Embryonic facial prominence (tissue), 1 donor: ENCODE measurements at regions not wholly inside any gene's neighbourhood (a gene's known extent, or its start where the extent isn't known, plus 50 kb on each side); places are given as distances from the start of the nearest gene placed in this dataset.

ENCODE experiments used
- DNase-seq: peaks from one replicate; pipeline ENCODE4 v3.0.0-alpha.2; 2016; ENCODE audit errors: extremely low spot score

DNA sequence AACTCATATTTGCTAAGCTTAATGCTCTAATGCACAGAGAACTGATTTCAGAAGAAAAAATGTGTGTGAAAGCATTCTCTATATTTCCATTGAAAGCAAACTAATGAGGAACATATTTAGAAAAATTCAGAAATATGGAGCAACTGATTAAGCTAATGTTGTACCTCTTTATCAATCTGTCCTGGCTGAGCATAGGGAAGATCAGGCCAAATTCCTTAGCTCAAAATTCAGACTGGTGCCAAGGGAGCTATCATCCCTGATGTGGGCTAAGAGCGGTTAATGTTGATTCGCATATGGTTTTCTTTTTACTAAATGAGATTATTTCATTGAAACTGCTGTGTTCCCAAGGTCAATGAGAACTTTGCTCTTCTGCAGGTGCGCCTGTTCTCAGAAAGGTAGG, 93.9 kb upstream of the HS3ST5 start:
- DNase-seq: no peak

DNA sequence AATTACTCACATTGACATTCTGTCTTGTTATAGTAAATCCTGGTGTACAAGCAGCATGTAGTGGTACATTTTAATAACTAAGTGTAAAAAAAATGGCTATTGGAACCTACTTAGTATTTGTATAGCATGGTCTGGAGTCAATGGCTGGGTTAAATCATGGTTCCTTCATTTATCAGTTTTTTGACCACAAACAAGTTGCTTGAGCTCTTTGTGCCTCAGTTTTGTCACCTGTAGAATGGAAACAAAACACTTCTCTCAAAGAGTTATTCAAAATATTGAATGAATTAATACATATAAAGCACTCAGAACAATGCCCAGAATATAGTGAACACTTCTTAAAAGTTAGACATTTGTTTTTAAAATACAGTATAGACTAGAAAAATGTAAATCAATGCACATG, 93.2 kb upstream of the HS3ST5 start:
- no peak for DNase-seq

DNA sequence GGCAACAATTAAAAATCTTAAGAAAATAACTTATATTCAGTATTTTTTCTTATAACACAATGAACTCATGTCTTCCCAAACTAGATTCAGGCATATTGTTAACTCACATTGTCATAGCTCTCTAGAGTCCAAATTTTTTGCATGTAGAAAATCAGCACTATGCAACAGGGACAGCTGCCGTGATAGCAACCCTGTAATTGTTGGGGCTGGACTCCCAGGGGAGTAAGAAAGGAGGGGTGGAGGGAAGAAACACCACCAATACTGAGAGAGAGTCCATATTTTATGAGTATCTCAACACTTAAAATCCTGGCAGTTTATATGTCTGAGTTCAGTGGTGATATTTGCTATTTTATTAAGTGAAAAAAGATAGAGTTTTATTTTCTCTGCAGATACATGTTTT, 89.6 kb upstream of the HS3ST5 start:
- DNase-seq: no peak

DNA sequence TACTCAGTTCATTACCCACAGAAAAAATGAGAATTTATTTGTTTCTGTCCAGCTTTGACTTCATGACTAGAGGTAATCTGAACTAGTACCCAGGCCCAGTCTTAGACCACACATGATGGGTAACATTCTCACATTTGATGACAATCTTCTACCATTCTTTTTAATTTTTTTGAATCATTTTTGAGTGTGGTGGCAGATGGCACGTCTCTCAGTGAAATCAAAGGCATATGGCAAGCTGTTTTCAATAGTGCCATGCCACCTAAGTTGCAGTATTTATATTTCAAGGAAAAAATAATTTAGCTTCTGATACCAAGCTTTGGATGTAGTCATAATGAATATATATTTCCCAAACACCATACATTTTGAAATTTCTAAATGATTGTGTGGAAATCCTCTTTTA, 88.8 kb upstream of the HS3ST5 start:
- no peak for DNase-seq

DNA sequence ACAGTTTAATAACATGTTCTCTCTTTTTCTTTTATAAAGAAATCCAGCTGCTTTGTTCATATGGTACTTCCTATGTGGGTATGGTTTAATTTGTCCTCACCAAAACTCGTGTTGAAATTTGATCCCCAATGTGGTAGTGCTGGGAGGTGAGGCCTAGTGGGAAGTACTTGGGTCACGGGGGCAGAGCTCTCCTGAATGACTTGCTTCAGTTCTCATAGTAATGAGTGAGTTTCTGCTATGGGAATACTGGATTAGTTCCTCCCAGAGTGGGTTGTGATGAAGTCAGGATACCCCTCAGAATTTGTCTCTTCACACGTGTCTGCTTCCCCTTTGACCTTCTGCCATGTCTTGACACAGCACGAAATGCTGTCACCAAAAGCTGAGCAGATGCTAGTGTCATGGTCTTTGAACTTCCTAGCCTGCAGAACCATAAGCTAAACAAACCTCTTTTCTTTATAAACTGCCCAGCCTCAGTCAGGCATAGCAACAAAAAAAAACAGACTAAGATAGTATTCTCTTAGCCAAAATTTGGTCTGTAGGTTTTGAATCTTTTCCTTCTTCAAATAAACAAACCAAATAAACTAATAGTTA, 87.8 kb upstream of the HS3ST5 start:
- DNase-seq: no peak

DNA sequence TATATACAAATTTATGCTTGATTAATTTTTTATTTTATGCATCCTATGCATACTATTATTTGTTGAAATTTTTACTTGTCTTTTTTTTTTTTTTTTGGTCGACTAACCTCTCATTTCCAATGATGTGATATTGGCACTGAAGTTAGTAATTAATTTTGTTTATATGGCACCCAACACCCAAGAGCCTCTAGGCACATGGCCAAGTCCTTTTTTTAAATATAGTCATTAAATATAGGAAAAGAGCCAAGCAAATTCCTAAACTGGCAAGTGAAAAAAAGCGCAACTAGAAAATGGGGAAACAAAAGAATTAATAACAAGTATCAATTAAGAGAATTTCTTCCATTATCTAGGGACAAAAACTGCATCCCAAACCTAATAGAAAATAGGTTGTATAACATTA, 85.5 kb upstream of the HS3ST5 start:
- DNase-seq: no peak

DNA sequence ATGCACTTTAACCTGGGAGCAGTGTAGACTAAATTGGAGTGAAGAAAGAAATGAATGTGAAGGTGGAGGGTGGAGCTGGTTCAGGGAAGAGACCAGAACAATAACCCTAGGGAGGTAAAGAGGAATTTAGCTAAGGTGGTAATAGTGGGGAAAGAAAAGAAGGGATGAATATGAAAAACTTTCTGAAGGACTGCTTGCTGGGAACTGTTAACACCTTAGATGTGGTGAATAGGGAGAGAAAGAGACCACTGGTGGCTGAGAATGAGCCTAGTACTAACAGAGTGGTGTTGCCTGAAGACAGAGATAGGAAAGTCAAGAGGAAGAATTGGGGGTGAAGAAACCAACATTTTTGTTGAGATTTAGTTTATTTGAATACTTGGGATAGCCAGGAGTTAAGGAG, 78.4 kb upstream of the HS3ST5 start:
- DNase-seq: no peak

DNA sequence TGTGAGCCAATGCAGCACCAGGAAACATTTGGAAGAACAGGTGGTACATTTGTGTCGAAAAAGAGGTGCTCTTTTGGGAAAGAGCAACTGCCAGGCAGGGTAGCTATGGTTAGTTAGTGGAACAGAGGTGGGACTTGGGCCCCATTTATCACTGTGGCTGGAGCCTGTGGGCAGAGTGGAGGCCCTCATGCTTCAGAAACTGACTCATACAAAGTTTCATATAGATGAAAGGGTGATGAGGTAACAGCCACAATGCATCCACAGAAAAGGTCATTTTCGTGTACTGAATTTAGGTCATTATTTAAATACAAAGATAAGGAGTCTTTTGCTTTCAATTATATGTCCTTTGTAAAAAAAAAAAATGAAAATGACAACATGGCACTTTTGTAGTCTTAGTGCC, 76.4 kb upstream of the HS3ST5 start:
- DNase-seq: no peak

DNA sequence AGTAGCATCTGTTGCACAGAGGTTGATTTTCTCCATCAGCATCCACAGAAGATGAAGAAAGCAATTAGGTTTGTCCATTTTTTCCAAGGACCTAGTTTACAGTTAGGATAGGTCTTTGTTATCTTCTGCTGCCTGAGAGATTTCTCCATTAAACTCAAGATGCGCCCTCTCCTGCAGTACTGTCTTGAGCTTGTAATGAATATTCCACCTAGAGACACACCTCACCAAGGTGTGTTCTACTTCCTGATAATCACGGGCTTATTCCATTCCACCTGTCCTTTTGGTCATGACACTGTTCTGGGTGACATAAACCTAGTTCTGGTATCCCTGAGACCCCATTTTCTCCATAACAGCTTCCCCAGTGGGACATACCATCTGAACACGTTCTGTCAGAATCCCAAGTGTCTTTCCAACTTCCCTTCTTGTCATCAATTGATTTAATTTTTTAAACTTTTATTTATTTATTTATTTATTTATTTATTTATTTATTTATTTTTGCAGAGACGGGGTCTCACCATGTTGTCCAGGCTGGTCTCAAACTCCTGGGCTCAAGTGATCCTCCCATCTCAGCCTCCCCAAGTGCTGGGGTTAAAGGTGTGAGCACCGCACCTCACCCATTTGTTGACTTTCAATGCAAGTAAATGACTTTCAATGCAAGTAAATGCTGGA, 75.6 kb upstream of the HS3ST5 start:
- DNase-seq: no peak

DNA sequence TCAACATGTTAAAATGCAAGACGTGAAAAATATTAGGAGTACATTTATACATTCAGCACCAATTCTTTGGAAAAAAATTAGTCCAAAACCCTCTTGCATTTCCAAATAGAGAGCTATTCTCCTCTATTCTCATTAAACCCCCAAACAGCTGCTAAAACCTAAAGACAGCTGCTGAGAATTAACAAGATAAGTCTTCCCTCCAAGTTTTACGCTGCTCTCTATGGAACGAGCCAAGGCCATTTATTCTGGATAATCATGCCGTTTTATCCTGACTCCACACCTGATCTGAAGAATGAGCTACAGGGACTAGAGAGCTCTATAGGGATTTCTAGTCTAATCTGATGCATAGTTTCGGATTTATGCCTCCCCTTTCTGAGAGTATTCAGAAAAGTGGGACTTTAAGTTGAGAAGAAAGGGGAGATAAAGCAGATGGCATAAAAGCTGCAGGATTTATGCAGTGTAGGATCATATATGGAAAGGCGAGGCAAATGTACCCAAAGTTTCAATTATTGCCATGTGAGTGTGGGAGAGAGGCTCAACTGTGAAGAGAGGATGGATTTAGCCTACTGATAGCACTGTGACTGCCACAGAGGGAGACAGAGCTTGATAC, 64.7 kb upstream of the HS3ST5 start:
- DNase-seq: no peak

DNA sequence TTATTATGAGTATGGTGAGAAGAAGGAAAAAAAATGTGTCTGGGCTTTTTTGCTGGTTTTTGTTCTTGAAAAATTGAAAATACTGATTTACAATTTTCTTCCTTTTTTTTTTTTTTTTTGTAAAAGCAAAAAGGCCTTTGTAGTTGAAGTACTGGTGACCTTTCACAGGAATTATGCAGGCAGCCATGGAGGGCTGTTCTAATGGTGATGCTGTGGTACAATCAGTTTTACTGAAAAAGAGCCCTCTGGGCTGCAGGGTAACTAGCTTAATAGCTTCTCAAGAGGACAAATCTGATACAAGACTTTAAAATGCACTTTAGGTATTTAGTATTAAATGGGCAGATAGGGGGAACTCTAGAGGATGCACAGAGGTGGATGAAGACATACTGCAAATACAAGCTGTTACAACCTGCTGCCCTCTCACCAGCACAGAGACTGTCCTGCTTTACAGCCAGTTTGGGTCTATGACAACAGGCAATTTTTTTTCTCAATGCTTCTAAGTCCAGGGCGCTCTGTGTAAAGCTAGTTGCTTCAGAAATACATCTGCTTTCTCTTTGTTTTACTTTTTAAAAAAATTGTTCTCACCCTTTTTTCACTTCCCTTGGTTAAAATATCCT, 61.6 kb upstream of the HS3ST5 start:
- DNase-seq: no peak

DNA sequence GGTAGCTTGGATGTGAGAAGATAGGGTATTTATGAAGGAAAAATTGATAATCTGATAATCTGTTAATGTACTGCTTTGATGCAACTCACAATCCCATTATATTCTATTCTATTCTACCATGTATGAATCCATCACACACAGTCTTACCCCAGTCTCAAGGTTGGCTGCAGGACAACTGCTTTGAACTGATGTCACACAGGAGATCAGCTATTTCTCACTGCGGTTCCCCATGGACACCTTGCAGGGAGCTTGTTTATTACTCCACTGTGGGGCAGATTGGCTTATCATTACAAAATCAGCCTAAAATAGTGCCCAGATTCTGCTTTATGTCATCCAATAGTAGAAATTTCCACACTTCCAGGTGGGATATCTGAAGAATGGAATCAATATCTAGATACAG, 61.0 kb upstream of the HS3ST5 start:
- no peak for DNase-seq

DNA sequence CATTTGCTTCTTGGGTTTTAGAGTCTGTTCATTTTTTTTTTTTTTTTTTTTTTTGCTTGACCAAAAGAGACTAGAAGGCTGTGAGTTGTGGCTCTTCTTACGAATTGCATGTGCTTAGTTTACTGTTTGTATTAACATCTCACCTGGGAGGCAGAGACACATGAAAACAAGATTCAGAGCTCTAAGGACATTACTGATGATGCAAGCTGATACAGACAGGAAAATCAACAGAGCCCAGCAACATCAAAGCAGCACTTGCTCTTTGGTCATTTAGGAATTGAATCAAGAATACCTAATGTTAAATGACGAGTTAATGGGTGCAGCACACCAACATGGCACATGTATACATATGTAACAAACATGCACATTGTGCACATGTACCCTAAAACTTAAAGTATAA, 55.7 kb upstream of the HS3ST5 start:
- DNase-seq: no peak
